ENCODE measurements at regions not wholly inside any gene's neighbourhood (a gene's known extent, or its start where the extent isn't known, plus 50 kb on each side); places are given as distances from the start of the nearest gene placed in this dataset.

- intact Hi-C loops (cut with micrococcal nuclease) = no loop called here
- Histone ChIP-seq H3K4me1 (ENCODE audit: insufficient read depth, low read length) (peaks cover 30% of the 10 kb centered on the region), H3K4me3 (ENCODE audit: low read length) (no peak overlapping the region), H3K9me2 (replicated peaks; ENCODE audit: low read length) (no peaks in the 10 kb centered on the region), H2AFZ (ENCODE audit: low read length) (peak overlapping the region; percentile 71), H3F3A (ENCODE audit: low read length, unreplicated experiment) (no peaks in the 10 kb centered on the region), H3K27me3 (ENCODE audit: low read length) (no peaks in the 10 kb centered on the region), H3K27ac (ENCODE audit: low read length) (peak overlapping the region; percentile 30; the same call in 1 of the 2 replicates), H4K20me1 (ENCODE audit: low read length) (no peaks in the 10 kb centered on the region), H3K79me2 (ENCODE audit: low read length) (no peaks in the 10 kb centered on the region), H3K9me3 (ENCODE audit: low read length) (no peaks in the 10 kb centered on the region), H3K36me3 (ENCODE audit: low read depth, low read length) (no peaks in the 10 kb centered on the region), H3K4me2 (ENCODE audit: low read length) (peak overlapping the region; percentile 66), H3K9ac (ENCODE audit: low read length) (0 out of 2 replicates have a peak overlapping the region, but pooled peaks have one; percentile 4)
- no peak for TF ChIP-seq EZH2phosphoT487 (IDR thresholded peaks at IDR 0.05; ENCODE audit: borderline replicate concordance, low read length)
- TF ChIP-seq CTCF (conservative IDR thresholded peaks at IDR 0.05; ENCODE audit: low read depth, low read length) = no peak
- no peak for TF ChIP-seq EZH2 (IDR thresholded peaks at IDR 0.05; ENCODE audit: low read length, unreplicated experiment)
- ChIA-PET CTCF (no interaction called here), POLR2A (ENCODE audit: unreplicated experiment) (interaction anchor here (0.6 kb wide), 1 partner anchor 9 kb away, joined by 4 read pairs; no protein-coding TSS in a partner anchor)
- peak; percentile 84 for DNase-seq
- BruUV-seq (replicated peaks) = no TSS peak
- ATAC-seq = peak; percentile 98
Measured at GRCh38 chr6:9515633-9516606, 899.0 kb downstream of the TFAP2A start.

GRCh38 chr6:9514146-9514545 is 900.7 kb downstream of the TFAP2A start:
- ChIA-PET CTCF (no interaction called here), POLR2A (ENCODE audit: unreplicated experiment) (no interaction called here)
- Histone ChIP-seq H4K20me1 (ENCODE audit: low read length) (no peaks in the 10 kb centered on the region), H3K9me3 (ENCODE audit: low read length) (no peaks in the 10 kb centered on the region), H3K79me2 (ENCODE audit: low read length) (no peaks in the 10 kb centered on the region), H2AFZ (ENCODE audit: low read length) (no peak overlapping the region), H3K36me3 (ENCODE audit: low read depth, low read length) (no peaks in the 10 kb centered on the region), H3F3A (ENCODE audit: low read length, unreplicated experiment) (no peaks in the 10 kb centered on the region), H3K4me1 (ENCODE audit: insufficient read depth, low read length) (peaks cover 25% of the 10 kb centered on the region), H3K27me3 (ENCODE audit: low read length) (no peaks in the 10 kb centered on the region), H3K4me2 (ENCODE audit: low read length) (no peak overlapping the region), H3K9ac (ENCODE audit: low read length) (no peak overlapping the region), H3K27ac (ENCODE audit: low read length) (no peak overlapping the region), H3K4me3 (ENCODE audit: low read length) (no peak overlapping the region), H3K9me2 (replicated peaks; ENCODE audit: low read length) (no peaks in the 10 kb centered on the region)
- ATAC-seq = no peak
- intact Hi-C loops (cut with micrococcal nuclease) = no loop called here
- TF ChIP-seq EZH2phosphoT487 (IDR thresholded peaks at IDR 0.05; ENCODE audit: borderline replicate concordance, low read length) = no peak
- TF ChIP-seq CTCF (conservative IDR thresholded peaks at IDR 0.05; ENCODE audit: low read depth, low read length) = no peak
- TF ChIP-seq EZH2 (IDR thresholded peaks at IDR 0.05; ENCODE audit: low read length, unreplicated experiment) = no peak
- DNase-seq = no peak
- no TSS peak for BruUV-seq (replicated peaks)

GRCh38 chr6:9511157-9511556 is 903.7 kb downstream of the TFAP2A start:
- no peak overlapping the region for H3K4me3 ChIP-seq (ENCODE audit: low read length)
- intact Hi-C loops (cut with micrococcal nuclease) = no loop called here
- no peak overlapping the region for H2AFZ ChIP-seq (ENCODE audit: low read length)
- no peaks in the 10 kb centered on the region for H3K9me3 ChIP-seq (ENCODE audit: low read length)
- TF ChIP-seq CTCF (conservative IDR thresholded peaks at IDR 0.05; ENCODE audit: low read depth, low read length) = no peak
- no peak for TF ChIP-seq EZH2 (IDR thresholded peaks at IDR 0.05; ENCODE audit: low read length, unreplicated experiment)
- TF ChIP-seq EZH2phosphoT487 (IDR thresholded peaks at IDR 0.05; ENCODE audit: borderline replicate concordance, low read length) = no peak
- H3K36me3 ChIP-seq (ENCODE audit: low read depth, low read length) = no peaks in the 10 kb centered on the region
- H3K27ac ChIP-seq (ENCODE audit: low read length) = peak overlapping the region; percentile 12; the same call in 1 of the 2 replicates
- no peaks in the 10 kb centered on the region for H4K20me1 ChIP-seq (ENCODE audit: low read length)
- no peaks in the 10 kb centered on the region for H3K9me2 ChIP-seq (replicated peaks; ENCODE audit: low read length)
- POLR2A ChIA-PET (ENCODE audit: unreplicated experiment) = no interaction called here
- DNase-seq = peak; percentile 69
- no peaks in the 10 kb centered on the region for H3K79me2 ChIP-seq (ENCODE audit: low read length)
- H3K4me1 ChIP-seq (ENCODE audit: insufficient read depth, low read length) = peaks cover 17% of the 10 kb centered on the region
- ATAC-seq = no peak
- no peaks in the 10 kb centered on the region for H3K27me3 ChIP-seq (ENCODE audit: low read length)
- no TSS peak for BruUV-seq (replicated peaks)
- no peak overlapping the region for H3K4me2 ChIP-seq (ENCODE audit: low read length)
- H3K9ac ChIP-seq (ENCODE audit: low read length) = no peak overlapping the region
- CTCF ChIA-PET = no interaction called here
- no peaks in the 10 kb centered on the region for H3F3A ChIP-seq (ENCODE audit: low read length, unreplicated experiment)

Data from PC-3 (cell line).